HepG2 (cell line): ENCODE measurements at regions not wholly inside any gene's neighbourhood (a gene's known extent, or its start where the extent isn't known, plus 50 kb on each side); places are given as distances from the start of the nearest gene placed in this dataset.

ENCODE experiments used
- CREM ChIP-seq, 2 experiments: sonication (generic) in 1 of 2; formaldehyde crosslinking in 1 of 2; IDR thresholded peaks; 2 replicates each; pipeline versions ENCODE4 v1.4.0 to v1.6.1; 2016 to 2020; ENCODE audit warnings: antibody characterized with exemption in 1 of 2, mild to moderate bottlenecking in 1 of 2, missing genetic modification reagents in 1 of 2
- POLR2A ChIP-seq, 2 experiments: IDR thresholded peaks; 2 replicates each; pipeline ENCODE4 v1.6.1; 2011; ENCODE audit warnings: low read depth in 2 of 2, low read length in 2 of 2, mild to moderate bottlenecking in 1 of 2, moderate library complexity in 1 of 2; ENCODE audit not compliant: insufficient read depth in 1 of 2
- YY1 ChIP-seq: IDR thresholded peaks from 2 replicates; pipeline ENCODE4 v1.6.1; 2011; ENCODE audit warnings: low read length, low read depth, moderate library complexity, mild to moderate bottlenecking; ENCODE audit not compliant: insufficient read depth, insufficient replicate concordance

DNA sequence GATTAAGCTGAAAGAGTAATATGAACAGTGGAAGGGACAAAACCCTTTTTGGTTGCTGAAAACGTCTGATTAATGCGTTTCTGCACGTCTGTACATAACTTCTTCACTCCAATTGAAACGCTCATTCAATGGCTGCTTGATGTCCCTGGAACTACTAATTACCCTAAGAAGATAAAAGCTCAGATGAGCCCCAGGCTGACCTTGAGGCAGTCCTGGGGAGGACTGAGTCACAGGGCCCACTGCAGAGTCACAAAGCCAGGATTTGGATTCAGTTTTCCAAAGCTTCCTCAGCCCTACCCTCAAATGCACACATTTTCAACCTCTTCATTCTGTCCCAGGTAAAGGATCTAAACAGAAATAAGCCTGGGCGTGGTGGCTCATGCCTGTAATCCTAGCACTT is 75.0 kb upstream of the FLT1 start:
- no peak for TF ChIP-seq YY1
- TF ChIP-seq POLR2A (IDR thresholded peaks at IDR 0.05; ENCODE audit: insufficient read depth in 1 of 2, low read depth in 2 of 2, low read length in 2 of 2), result no peak
- no peak for TF ChIP-seq CREM (IDR thresholded peaks at IDR 0.05)
- TF ChIP-seq CREM (CRISPR knock-in tag; IDR thresholded peaks at IDR 0.05), result no peak
